GM19397 (cell line): ENCODE measurements at regions not wholly inside any gene's neighbourhood (a gene's known extent, or its start where the extent isn't known, plus 50 kb on each side); places are given as distances from the start of the nearest gene placed in this dataset.
"Not testable (repeated sequence)": the region's sequence is repeated elsewhere in the genome, so short reads cannot be mapped to it uniquely, and the experiment has no call there.

Source experiments
- ATAC-seq: cut with Tn5 transposase; IDR thresholded peaks from one replicate; pipeline ENCODE4 v1.9.1; 2021; ENCODE audit warnings: mild to moderate bottlenecking, moderate library complexity; ENCODE audit not compliant: unreplicated experiment

- ATAC-seq: no peak
These were observed 169.2 kb downstream of the SQOR start for GRCh38 chr15:45804028-45804427.

GRCh38 chr15:45810201-45810600, 175.4 kb downstream of the SQOR start:
- no peak for ATAC-seq

- no peak for ATAC-seq
These were observed 177.4 kb downstream of the SQOR start for GRCh38 chr15:45812200-45812599.

GRCh38 chr15:45817578-45817977, 182.7 kb downstream of the SQOR start:
- not testable (repeated sequence) for ATAC-seq

- no peak for ATAC-seq
These were observed 186.6 kb downstream of the SQOR start for GRCh38 chr15:45821390-45821789.

- ATAC-seq: not testable (repeated sequence)
These were observed 188.1 kb downstream of the SQOR start for GRCh38 chr15:45822968-45823367.

GRCh38 chr15:45827275-45827674, 192.4 kb downstream of the SQOR start:
- ATAC-seq: no peak

- no peak for ATAC-seq
These were observed 192.9 kb downstream of the SQOR start for GRCh38 chr15:45827766-45828165.

GRCh38 chr15:45829336-45830153, 194.7 kb downstream of the SQOR start:
- no peak for ATAC-seq

- no peak for ATAC-seq
These were observed 197.0 kb downstream of the SQOR start for GRCh38 chr15:45831787-45832186.

GRCh38 chr15:45834622-45835021, 199.8 kb downstream of the SQOR start:
- no peak for ATAC-seq

- ATAC-seq: no peak
These were observed 207.3 kb downstream of the SQOR start for GRCh38 chr15:45842151-45842550.

GRCh38 chr15:45847645-45848044, 212.8 kb downstream of the SQOR start:
- ATAC-seq: no peak

GRCh38 chr15:45849136-45849535, 214.3 kb downstream of the SQOR start:
- no peak for ATAC-seq

GRCh38 chr15:45854455-45855202, 219.8 kb downstream of the SQOR start:
- ATAC-seq: no peak

- ATAC-seq: no peak
These were observed 220.5 kb downstream of the SQOR start for GRCh38 chr15:45855210-45855906.

GRCh38 chr15:45855907-45856579, 221.2 kb downstream of the SQOR start:
- no peak for ATAC-seq

- ATAC-seq: no peak
These were observed 222.5 kb downstream of the SQOR start for GRCh38 chr15:45857291-45857690.

- ATAC-seq: no peak
These were observed 223.7 kb downstream of the SQOR start for GRCh38 chr15:45858491-45858890.

GRCh38 chr15:45862034-45862433, 227.2 kb downstream of the SQOR start:
- ATAC-seq: no peak
